CD14-positive monocyte (primary cell): ENCODE measurements at regions not wholly inside any gene's neighbourhood (a gene's known extent, or its start where the extent isn't known, plus 50 kb on each side); places are given as distances from the start of the nearest gene placed in this dataset.

Source experiments
- DNase-seq, 3 donors: peaks; one replicate each; pipeline ENCODE4 v3.0.0-alpha.2; 2011 to 2022
- H2AFZ ChIP-seq: 2 replicates; pipeline ENCODE4 v1.6.0; 2012; ENCODE audit warnings: mild to moderate bottlenecking, low read depth, low read length, inconsistent platforms; ENCODE audit not compliant: insufficient read depth, poor library complexity, severe bottlenecking
- H3K27ac ChIP-seq, 2 donors: 1 replicate in 1 of 2; 2 replicates in 1 of 2; pipeline ENCODE4 v1.5.1; 2012 to 2013; ENCODE audit warnings: low read length in 2 of 2, control low read depth in 1 of 2, inconsistent platforms in 1 of 2, low read depth in 1 of 2, mild to moderate bottlenecking in 1 of 2
- H3K27me3 ChIP-seq, 2 donors: one replicate each; pipeline versions ENCODE4 v1.6.0 to v1.6.1; 2011 to 2013; ENCODE audit warnings: low read length in 2 of 2; ENCODE audit not compliant: control insufficient read depth in 2 of 2, insufficient read depth in 2 of 2
- H3K36me3 ChIP-seq, 2 donors: replicated peaks in 1 of 2; 1 replicate in 1 of 2; 2 replicates in 1 of 2; pipeline versions ENCODE4 v1.5.1 to v1.6.1; 2012 to 2013; ENCODE audit warnings: low read length in 2 of 2, control low read depth in 1 of 2, inconsistent platforms in 1 of 2, mild to moderate bottlenecking in 1 of 2; ENCODE audit not compliant: insufficient read depth in 2 of 2, control insufficient read depth in 1 of 2
- H3K4me1 ChIP-seq, 2 donors: 1 replicate in 1 of 2; 2 replicates in 1 of 2; pipeline versions ENCODE4 v1.5.1 to v1.6.1; 2012 to 2013; ENCODE audit warnings: low read length in 2 of 2, control low read depth in 1 of 2, inconsistent platforms in 1 of 2, mild to moderate bottlenecking in 1 of 2, moderate library complexity in 1 of 2; ENCODE audit not compliant: insufficient read depth in 2 of 2, control insufficient read depth in 1 of 2
- H3K4me2 ChIP-seq: replicated peaks from 2 replicates; pipeline ENCODE3; 2012; ENCODE audit warnings: low read length, moderate library complexity, mild to moderate bottlenecking; ENCODE audit not compliant: poor library complexity, severe bottlenecking; ENCODE audit errors: extremely low read depth
- H3K4me3 ChIP-seq, 3 experiments: fragments of 200-600 bp in 1 of 3; sonication (generic) in 1 of 3; replicated peaks in 1 of 3; 1 replicate in 2 of 3; 2 replicates in 1 of 3; pipeline ENCODE4 v1.5.1; 2011 to 2013; ENCODE audit warnings: low read length in 3 of 3, mild to moderate bottlenecking in 3 of 3, control low read depth in 2 of 3, low read depth in 2 of 3, inconsistent platforms in 1 of 3, moderate library complexity in 1 of 3
- H3K79me2 ChIP-seq: 2 replicates; pipeline ENCODE4 v1.6.0; 2012; ENCODE audit warnings: mild to moderate bottlenecking, control low read depth, inconsistent platforms, low read length, moderate library complexity; ENCODE audit not compliant: insufficient read depth
- H3K9ac ChIP-seq: 2 replicates; pipeline ENCODE4 v1.6.0; 2017; ENCODE audit warnings: low read length, mild to moderate bottlenecking; ENCODE audit not compliant: insufficient read depth, poor library complexity, severe bottlenecking
- H3K9me3 ChIP-seq, 2 donors: replicated peaks in 1 of 2; 1 replicate in 1 of 2; 2 replicates in 1 of 2; pipeline versions ENCODE4 v1.5.1 to v1.6.1; 2012 to 2013; ENCODE audit warnings: low read length in 2 of 2, control low read depth in 1 of 2; ENCODE audit not compliant: control insufficient read depth in 1 of 2, insufficient read depth in 1 of 2
- H4K20me1 ChIP-seq: 2 replicates; pipeline ENCODE4 v1.6.0; 2012; ENCODE audit warnings: mild to moderate bottlenecking, low read length, control low read depth, moderate library complexity; ENCODE audit not compliant: insufficient read depth
- H3K27ac Mint-ChIP-seq, 7 donors: one replicate each; pipeline ENCODE4 v1.8.0; 2020; ENCODE audit warnings: mild to moderate bottlenecking in 7 of 7, mixed read lengths in 7 of 7, moderate library complexity in 6 of 7, inconsistent platforms in 2 of 7
- H3K27me3 Mint-ChIP-seq, 3 donors: one replicate each; pipeline ENCODE4 v1.8.0; 2021 to 2022; ENCODE audit warnings: low read depth in 3 of 3, mild to moderate bottlenecking in 3 of 3, mixed read lengths in 3 of 3, moderate library complexity in 3 of 3, inconsistent platforms in 1 of 3
- H3K36me3 Mint-ChIP-seq, 2 donors: one replicate each; pipeline ENCODE4 v1.8.0; 2020; ENCODE audit warnings: mixed read lengths in 2 of 2, inconsistent platforms in 1 of 2, mild to moderate bottlenecking in 1 of 2
- H3K4me1 Mint-ChIP-seq: one replicate; pipeline ENCODE4 v1.8.0; 2020; ENCODE audit warnings: mild to moderate bottlenecking, mixed read lengths
- H3K4me3 Mint-ChIP-seq, 2 donors: one replicate each; pipeline ENCODE4 v1.8.0; 2020; ENCODE audit warnings: mild to moderate bottlenecking in 2 of 2, mixed read lengths in 2 of 2, moderate library complexity in 1 of 2
- H3K9me3 Mint-ChIP-seq, 7 donors: one replicate each; pipeline ENCODE4 v1.8.0; 2020 to 2022; ENCODE audit warnings: mixed read lengths in 7 of 7, mild to moderate bottlenecking in 6 of 7, moderate library complexity in 6 of 7, inconsistent platforms in 2 of 7
- WGBS: methylation state at CpG from one replicate; pipeline ENCODE4 v1.1.5; 2013; ENCODE audit warnings: missing lambda C conversion rate; ENCODE audit not compliant: insufficient coverage; 5-methylcytosine and 5-hydroxymethylcytosine counted together
- intact Hi-C, 2 donors: fragments of 100-400 bp; cut with micrococcal nuclease; formaldehyde crosslinking; loops; one replicate each; pipeline versions ENCODE4 v1.15.0 to v1.15.1; 2023
- TF ChIP-seq, protein P1 (sequence below): fragments of 200-600 bp; IDR thresholded peaks from one replicate; pipeline ENCODE4 v1.8.0; 2022; ENCODE audit warnings: antibody characterized with exemption, mild to moderate bottlenecking

DNA sequence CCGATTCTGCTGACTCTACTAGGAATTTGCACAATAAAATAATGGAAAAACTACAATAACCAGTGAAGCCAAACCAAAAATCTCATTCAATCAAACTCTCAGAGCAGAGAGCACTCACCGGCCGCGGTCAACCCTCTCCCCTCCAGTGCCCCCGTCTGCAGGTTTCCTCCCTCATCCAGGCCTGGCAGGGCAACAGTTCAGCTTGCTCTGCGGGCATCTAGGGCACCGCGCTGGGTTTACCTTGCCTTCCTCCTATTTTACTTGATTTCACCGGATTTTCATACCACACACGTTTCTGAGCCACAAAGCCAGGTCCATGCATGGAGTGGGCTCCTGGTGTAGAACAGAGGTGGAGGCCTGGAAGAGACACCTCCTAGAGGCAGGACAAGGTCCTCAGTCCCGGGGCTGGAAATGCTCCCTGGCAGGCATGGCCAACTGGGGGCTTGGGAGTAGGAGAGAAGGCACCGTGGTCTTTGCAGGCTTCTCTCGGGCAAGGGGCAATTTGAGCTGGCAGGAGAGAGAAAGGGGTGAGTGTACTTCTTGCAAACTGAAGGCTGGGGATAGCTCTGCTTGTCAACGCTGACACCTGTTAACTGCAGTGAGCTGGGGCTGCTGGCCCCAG is 938.4 kb downstream of the BRD1 start:
- no peak for DNase-seq
- Histone ChIP-seq H3K4me2 (no peak overlapping the region), H3K4me1 (no peaks in the 10 kb centered on the region), H3K79me2 (no peaks in the 10 kb centered on the region), H3K9me3 (peaks cover 0 to 4% of the 10 kb centered on the region in 2 donors), H4K20me1 (no peaks in the 10 kb centered on the region), H3K27ac (no peak overlapping the region), H3K27me3 (no peaks in the 10 kb centered on the region), H3K4me3 (no peak overlapping the region), H3K9ac (no peak overlapping the region), H3K36me3 (no peaks in the 10 kb centered on the region), H2AFZ (no peak overlapping the region)
- TF ChIP-seq, protein P1, sequence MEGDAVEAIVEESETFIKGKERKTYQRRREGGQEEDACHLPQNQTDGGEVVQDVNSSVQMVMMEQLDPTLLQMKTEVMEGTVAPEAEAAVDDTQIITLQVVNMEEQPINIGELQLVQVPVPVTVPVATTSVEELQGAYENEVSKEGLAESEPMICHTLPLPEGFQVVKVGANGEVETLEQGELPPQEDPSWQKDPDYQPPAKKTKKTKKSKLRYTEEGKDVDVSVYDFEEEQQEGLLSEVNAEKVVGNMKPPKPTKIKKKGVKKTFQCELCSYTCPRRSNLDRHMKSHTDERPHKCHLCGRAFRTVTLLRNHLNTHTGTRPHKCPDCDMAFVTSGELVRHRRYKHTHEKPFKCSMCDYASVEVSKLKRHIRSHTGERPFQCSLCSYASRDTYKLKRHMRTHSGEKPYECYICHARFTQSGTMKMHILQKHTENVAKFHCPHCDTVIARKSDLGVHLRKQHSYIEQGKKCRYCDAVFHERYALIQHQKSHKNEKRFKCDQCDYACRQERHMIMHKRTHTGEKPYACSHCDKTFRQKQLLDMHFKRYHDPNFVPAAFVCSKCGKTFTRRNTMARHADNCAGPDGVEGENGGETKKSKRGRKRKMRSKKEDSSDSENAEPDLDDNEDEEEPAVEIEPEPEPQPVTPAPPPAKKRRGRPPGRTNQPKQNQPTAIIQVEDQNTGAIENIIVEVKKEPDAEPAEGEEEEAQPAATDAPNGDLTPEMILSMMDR: no peak
- Mint-ChIP-seq H3K36me3 (no peaks in the 10 kb centered on the region), H3K27me3 (peaks cover 0 to 5% (median 2%) of the 10 kb centered on the region in 3 donors), H3K4me3 (no peak overlapping the region), H3K27ac (no peak overlapping the region), H3K4me1 (no peaks in the 10 kb centered on the region), H3K9me3 (peaks cover 0 to 7% (median 3%) of the 10 kb centered on the region in 7 donors)
- 91% methylated on average over 8 of the region's 14 CpGs for WGBS
- intact Hi-C loops: no loop called here

DNA sequence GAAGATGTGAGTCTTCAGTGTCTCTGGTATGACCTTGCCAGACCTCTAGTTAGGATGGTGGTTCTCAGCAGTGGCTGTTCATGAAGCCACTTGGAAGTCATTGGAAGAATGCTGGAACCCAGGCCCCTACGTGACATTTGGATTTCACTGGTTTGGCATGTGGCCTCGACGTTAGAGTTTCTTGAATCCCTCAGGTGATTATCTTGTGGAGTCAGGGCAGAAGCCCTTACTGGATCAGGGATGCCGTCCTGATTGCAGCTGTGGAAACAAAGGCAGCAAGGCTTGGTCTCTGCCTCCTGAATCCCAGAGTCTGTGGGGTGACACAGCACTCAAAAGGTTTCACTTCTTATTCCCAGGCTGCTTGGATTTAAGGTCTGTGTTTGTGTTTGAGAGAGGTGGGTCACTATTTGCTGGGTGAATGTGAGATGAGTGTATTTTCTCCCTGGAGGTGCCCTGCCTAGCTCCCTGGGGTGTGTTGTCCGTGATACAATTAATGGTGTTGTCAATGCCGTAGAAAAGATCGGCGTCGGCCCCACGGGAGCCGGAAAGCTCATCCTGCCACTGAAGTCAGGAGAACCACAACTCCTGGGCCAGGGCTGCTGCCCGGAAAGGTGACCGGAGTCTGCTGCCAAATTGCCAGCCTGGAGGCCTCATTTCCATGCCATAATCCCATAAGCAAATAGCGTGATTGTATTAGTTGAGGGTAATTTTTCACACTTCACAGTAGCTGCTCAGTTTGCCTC is 939.0 kb downstream of the BRD1 start:
- no peak overlapping the region for H3K4me2 ChIP-seq
- Mint-ChIP-seq H3K27ac (no peak overlapping the region), H3K9me3 (peaks cover 0 to 7% (median 3%) of the 10 kb centered on the region in 7 donors), H3K36me3 (no peaks in the 10 kb centered on the region), H3K4me3 (no peak overlapping the region), H3K27me3 (peaks cover 0 to 5% (median 2%) of the 10 kb centered on the region in 3 donors), H3K4me1 (no peaks in the 10 kb centered on the region)
- intact Hi-C loops: no loop called here
- H4K20me1 ChIP-seq: no peaks in the 10 kb centered on the region
- H3K36me3 ChIP-seq: no peaks in the 10 kb centered on the region
- H3K4me3 ChIP-seq: no peak overlapping the region
- H3K9me3 ChIP-seq: peaks cover 0 to 4% of the 10 kb centered on the region in 2 donors
- no peaks in the 10 kb centered on the region for H3K27me3 ChIP-seq
- no peak for DNase-seq
- H3K9ac ChIP-seq: no peak overlapping the region
- H3K4me1 ChIP-seq: no peaks in the 10 kb centered on the region
- H3K27ac ChIP-seq: no peak overlapping the region
- no peaks in the 10 kb centered on the region for H3K79me2 ChIP-seq
- no peak overlapping the region for H2AFZ ChIP-seq
- TF ChIP-seq, protein P1: no peak
- WGBS: 93% methylated on average over 10 of the region's 14 CpGs
